ENCODE measurements at regions not wholly inside any gene's neighbourhood (a gene's known extent, or its start where the extent isn't known, plus 50 kb on each side); places are given as distances from the start of the nearest gene placed in this dataset.

GRCh38 chrX:16284842-16285241 lies 117.6 kb downstream of the MAGEB17 start:
- TF ChIP-seq CTCF (IDR thresholded peaks at IDR 0.05), result no peak
- no peak for TF ChIP-seq POLR2AphosphoS5 (IDR thresholded peaks at IDR 0.05)
